CD8-positive, alpha-beta memory T cell (primary cell): ENCODE measurements at regions not wholly inside any gene's neighbourhood (a gene's known extent, or its start where the extent isn't known, plus 50 kb on each side); places are given as distances from the start of the nearest gene placed in this dataset.

Experiments used
- CTCF ChIA-PET: fragments of 350-600 bp; sonication (Branson Sonifier 250); formaldehyde crosslinking; loops from one replicate; lab custom pipeline; 2021; ENCODE audit warnings: antibody characterized with exemption; lab: Charles Lee
- POLR2A ChIA-PET: fragments of 350-600 bp; sonication (Branson Sonifier 250); formaldehyde crosslinking; loops from one replicate; lab custom pipeline; 2021; ENCODE audit warnings: antibody characterized with exemption; lab: Charles Lee
- DNase-seq, 5 donors: peaks; one replicate each; pipeline versions ENCODE4 v3.0.0 to v3.0.0-alpha.2; 2020 to 2022; ENCODE audit warnings: mixed read lengths in 1 of 5
- H3K27ac ChIP-seq: one replicate; pipeline ENCODE4 v1.7.0; 2013; ENCODE audit warnings: low read depth, mild to moderate bottlenecking, low read length, moderate library complexity
- H3K27me3 ChIP-seq: 2 replicates; pipeline ENCODE4 v1.7.0; 2013; ENCODE audit warnings: low read length, mild to moderate bottlenecking; ENCODE audit not compliant: insufficient read depth, poor library complexity, severe bottlenecking
- H3K36me3 ChIP-seq: 2 replicates; pipeline ENCODE4 v1.7.0; 2013; ENCODE audit warnings: mild to moderate bottlenecking, low read length, moderate library complexity; ENCODE audit not compliant: insufficient read depth
- H3K4me1 ChIP-seq: 2 replicates; pipeline ENCODE4 v1.7.0; 2013; ENCODE audit warnings: mild to moderate bottlenecking, low read length, moderate library complexity; ENCODE audit not compliant: insufficient read depth
- H3K4me3 ChIP-seq: 2 replicates; pipeline ENCODE4 v1.7.0; 2013; ENCODE audit warnings: mild to moderate bottlenecking, low read length
- H3K9me3 ChIP-seq: 2 replicates; pipeline ENCODE4 v1.7.0; 2013; ENCODE audit warnings: mild to moderate bottlenecking, low read length
- H3K27ac Mint-ChIP-seq, 8 donors: one replicate each; pipeline ENCODE4 v1.8.0; 2020 to 2021; ENCODE audit warnings: mixed read lengths in 8 of 8, mild to moderate bottlenecking in 6 of 8, inconsistent platforms in 3 of 8, moderate library complexity in 3 of 8
- H3K27me3 Mint-ChIP-seq, 2 donors: one replicate each; pipeline ENCODE4 v1.8.0; 2020 to 2021; ENCODE audit warnings: mixed read lengths in 2 of 2, mild to moderate bottlenecking in 1 of 2, moderate library complexity in 1 of 2
- H3K36me3 Mint-ChIP-seq, 3 donors: one replicate each; pipeline ENCODE4 v1.8.0; 2020 to 2021; ENCODE audit warnings: mixed read lengths in 3 of 3, inconsistent platforms in 1 of 3, mild to moderate bottlenecking in 1 of 3
- H3K4me1 Mint-ChIP-seq, 3 donors: one replicate each; pipeline ENCODE4 v1.8.0; 2020 to 2021; ENCODE audit warnings: mixed read lengths in 3 of 3, inconsistent platforms in 1 of 3, mild to moderate bottlenecking in 1 of 3
- H3K4me3 Mint-ChIP-seq, 7 donors: one replicate each; pipeline ENCODE4 v1.8.0; 2020 to 2021; ENCODE audit warnings: mixed read lengths in 7 of 7, mild to moderate bottlenecking in 6 of 7, moderate library complexity in 4 of 7, inconsistent platforms in 2 of 7
- H3K9me3 Mint-ChIP-seq, 5 donors: one replicate each; pipeline ENCODE4 v1.8.0; 2020 to 2022; ENCODE audit warnings: mixed read lengths in 5 of 5, mild to moderate bottlenecking in 3 of 5, moderate library complexity in 2 of 5, inconsistent platforms in 1 of 5

DNA sequence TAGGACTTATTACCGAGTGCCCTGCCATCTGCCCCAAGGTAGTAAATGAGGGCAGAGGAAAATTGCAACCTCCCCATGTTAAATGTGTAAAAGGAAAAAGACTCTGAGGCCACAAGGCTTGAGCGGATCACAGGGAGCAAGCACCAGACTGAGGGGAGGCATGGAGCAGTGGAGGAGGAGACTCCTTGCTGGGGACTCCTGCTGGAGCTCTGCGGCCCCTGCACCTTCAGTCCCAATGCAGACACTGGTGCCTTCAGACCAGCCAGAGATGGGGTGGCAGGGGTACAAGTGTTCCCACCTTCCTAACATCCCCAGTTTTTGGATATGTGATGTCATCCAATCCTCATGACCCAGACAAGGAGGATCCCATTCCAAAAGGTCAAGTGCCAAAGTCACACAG lies 128.4 kb upstream of the NGF start:
- H3K27ac Mint-ChIP-seq = no peak overlapping the region
- H3K4me3 ChIP-seq = no peak overlapping the region
- no peaks in the 10 kb centered on the region for H3K9me3 Mint-ChIP-seq
- DNase-seq = no peak
- CTCF ChIA-PET = no interaction called here
- H3K36me3 Mint-ChIP-seq = no peaks in the 10 kb centered on the region
- H3K27me3 ChIP-seq = no peaks in the 10 kb centered on the region
- H3K27ac ChIP-seq = no peak overlapping the region
- POLR2A ChIA-PET = no interaction called here
- H3K4me1 Mint-ChIP-seq = peaks cover 0 to 13% (median 5%) of the 10 kb centered on the region in 3 donors
- H3K4me1 ChIP-seq = peaks cover 5% of the 10 kb centered on the region
- H3K36me3 ChIP-seq = no peaks in the 10 kb centered on the region
- no peaks in the 10 kb centered on the region for H3K9me3 ChIP-seq
- peaks cover 0 to 3% of the 10 kb centered on the region in 2 donors for H3K27me3 Mint-ChIP-seq
- no peak overlapping the region for H3K4me3 Mint-ChIP-seq

DNA sequence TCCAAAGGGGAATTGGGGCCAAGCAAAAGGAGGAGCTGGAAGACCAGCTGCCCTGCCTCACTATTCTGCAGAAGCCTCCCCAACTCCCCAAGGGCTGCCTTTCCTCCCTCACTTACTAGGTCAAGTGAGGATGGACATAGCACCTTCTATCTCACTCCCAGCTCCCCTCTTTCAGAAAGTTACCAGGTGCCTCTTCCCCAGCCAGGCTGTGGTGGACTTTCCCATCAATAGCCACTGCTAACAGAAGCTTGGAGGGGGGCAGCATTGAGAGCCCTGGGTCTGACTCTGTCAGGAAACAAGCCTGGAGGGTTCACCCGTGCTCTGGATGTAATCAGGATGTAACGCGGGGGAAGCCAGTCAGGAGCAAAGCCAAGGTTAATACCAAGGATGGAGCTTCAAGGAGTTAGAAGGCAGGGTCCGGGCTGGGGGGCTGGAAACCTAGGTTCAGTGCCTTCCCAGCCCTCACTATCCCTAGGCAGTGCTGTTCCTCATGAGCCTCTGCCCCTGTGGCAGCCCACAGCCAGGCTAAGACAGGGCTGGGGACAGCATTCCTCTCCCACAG lies 127.8 kb upstream of the NGF start:
- H3K9me3 ChIP-seq = no peaks in the 10 kb centered on the region
- POLR2A ChIA-PET = no interaction called here
- Mint-ChIP-seq H3K4me3 (no peak overlapping the region), H3K27me3 (peaks cover 0 to 3% of the 10 kb centered on the region in 2 donors), H3K36me3 (no peaks in the 10 kb centered on the region), H3K27ac (no peak overlapping the region), H3K4me1 (peaks cover 0 to 12% (median 5%) of the 10 kb centered on the region in 3 donors), H3K9me3 (no peaks in the 10 kb centered on the region)
- CTCF ChIA-PET = no interaction called here
- peaks cover 5% of the 10 kb centered on the region for H3K4me1 ChIP-seq
- H3K27ac ChIP-seq = no peak overlapping the region
- no peak for DNase-seq
- H3K36me3 ChIP-seq = no peaks in the 10 kb centered on the region
- no peak overlapping the region for H3K4me3 ChIP-seq
- no peaks in the 10 kb centered on the region for H3K27me3 ChIP-seq

DNA sequence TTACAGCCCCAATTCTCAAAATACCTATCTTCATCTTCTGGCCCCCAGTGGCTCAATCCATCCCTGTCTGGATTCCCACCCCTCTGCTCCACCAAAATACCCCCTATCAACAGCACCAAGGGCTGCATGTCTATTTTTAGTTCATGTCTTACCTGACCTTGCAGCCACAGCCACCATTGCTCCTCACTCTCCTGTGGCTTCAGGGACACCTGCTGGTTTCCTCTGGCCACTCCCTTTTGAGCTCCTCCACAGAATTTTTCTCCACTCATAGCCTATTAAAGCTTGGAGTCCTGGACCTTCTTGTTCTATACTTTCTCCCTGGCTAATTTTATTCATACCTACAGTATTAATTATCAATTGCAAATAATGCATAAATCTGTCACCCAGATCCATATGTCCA lies 125.3 kb upstream of the NGF start:
- ChIA-PET CTCF (no interaction called here), POLR2A (no interaction called here)
- no peak for DNase-seq
- Histone ChIP-seq H3K36me3 (no peaks in the 10 kb centered on the region), H3K9me3 (no peaks in the 10 kb centered on the region), H3K4me1 (peaks cover 5% of the 10 kb centered on the region), H3K27me3 (no peaks in the 10 kb centered on the region), H3K27ac (no peak overlapping the region), H3K4me3 (no peak overlapping the region)
- Mint-ChIP-seq H3K36me3 (no peaks in the 10 kb centered on the region), H3K27ac (no peak overlapping the region), H3K9me3 (no peaks in the 10 kb centered on the region), H3K27me3 (peaks cover 1 to 5% of the 10 kb centered on the region in 2 donors), H3K4me3 (no peak overlapping the region), H3K4me1 (no peaks in the 10 kb centered on the region)

DNA sequence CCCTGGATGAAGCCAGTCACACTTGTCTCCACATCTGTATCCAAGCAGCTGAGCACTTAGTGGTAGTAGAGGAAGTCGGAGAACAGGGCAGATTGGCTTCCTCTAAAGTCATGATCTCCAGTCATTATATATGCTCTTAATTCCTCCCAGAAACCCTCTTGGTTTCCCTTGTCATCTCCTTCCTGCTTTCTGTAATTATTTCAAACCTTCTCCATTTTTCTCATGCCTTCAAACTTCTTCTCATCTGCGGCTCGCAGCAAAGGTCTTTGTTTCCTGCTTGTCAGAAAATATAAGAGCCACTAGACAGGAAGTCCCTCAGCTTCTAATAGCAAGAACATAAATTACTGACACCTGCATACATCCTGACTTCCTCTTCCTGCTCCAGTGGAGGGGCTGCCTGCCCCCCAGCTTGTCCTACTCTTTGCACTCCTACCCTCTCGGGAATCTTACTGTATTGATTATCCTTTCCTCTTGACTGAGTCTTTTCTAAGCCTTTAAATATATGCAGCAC lies 124.6 kb upstream of the NGF start:
- Histone ChIP-seq H3K4me1 (peaks cover 5% of the 10 kb centered on the region), H3K36me3 (no peaks in the 10 kb centered on the region), H3K27me3 (no peaks in the 10 kb centered on the region), H3K9me3 (no peaks in the 10 kb centered on the region), H3K27ac (no peak overlapping the region), H3K4me3 (no peak overlapping the region)
- no peaks in the 10 kb centered on the region for H3K36me3 Mint-ChIP-seq
- H3K27ac Mint-ChIP-seq = no peak overlapping the region
- H3K4me1 Mint-ChIP-seq = no peaks in the 10 kb centered on the region
- no peak for DNase-seq
- peaks cover 1 to 6% of the 10 kb centered on the region in 2 donors for H3K27me3 Mint-ChIP-seq
- POLR2A ChIA-PET = no interaction called here
- CTCF ChIA-PET = no interaction called here
- H3K9me3 Mint-ChIP-seq = no peaks in the 10 kb centered on the region
- no peak overlapping the region for H3K4me3 Mint-ChIP-seq

DNA sequence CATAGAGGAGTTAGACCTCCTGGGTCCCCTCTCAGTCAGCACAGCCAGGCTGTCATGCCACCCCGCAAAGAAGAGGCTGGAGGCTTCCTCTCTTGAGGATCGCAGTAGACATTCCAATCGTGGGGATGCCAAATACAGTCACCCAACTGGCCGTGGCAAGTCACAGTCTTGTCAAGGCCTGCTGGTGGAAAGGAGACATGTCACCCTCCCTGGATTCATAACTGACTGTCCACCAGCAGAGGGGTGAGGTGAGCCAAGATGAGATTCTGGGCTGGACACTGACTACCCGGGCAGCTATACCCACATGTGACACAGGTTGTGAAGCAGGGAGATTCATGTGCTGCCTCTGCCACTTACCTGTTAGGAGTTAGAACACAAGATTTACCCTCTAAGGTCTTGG lies 123.5 kb upstream of the NGF start:
- peaks cover 3 to 7% of the 10 kb centered on the region in 2 donors for H3K27me3 Mint-ChIP-seq
- peaks cover 5% of the 10 kb centered on the region for H3K4me1 ChIP-seq
- H3K4me1 Mint-ChIP-seq = no peaks in the 10 kb centered on the region
- no peaks in the 10 kb centered on the region for H3K27me3 ChIP-seq
- H3K36me3 Mint-ChIP-seq = no peaks in the 10 kb centered on the region
- no peak for DNase-seq
- POLR2A ChIA-PET = no interaction called here
- no peak overlapping the region for H3K4me3 Mint-ChIP-seq
- H3K9me3 ChIP-seq = no peaks in the 10 kb centered on the region
- H3K27ac Mint-ChIP-seq = no peak overlapping the region
- no peak overlapping the region for H3K27ac ChIP-seq
- CTCF ChIA-PET = no interaction called here
- H3K9me3 Mint-ChIP-seq = no peaks in the 10 kb centered on the region
- no peaks in the 10 kb centered on the region for H3K36me3 ChIP-seq
- H3K4me3 ChIP-seq = no peak overlapping the region

DNA sequence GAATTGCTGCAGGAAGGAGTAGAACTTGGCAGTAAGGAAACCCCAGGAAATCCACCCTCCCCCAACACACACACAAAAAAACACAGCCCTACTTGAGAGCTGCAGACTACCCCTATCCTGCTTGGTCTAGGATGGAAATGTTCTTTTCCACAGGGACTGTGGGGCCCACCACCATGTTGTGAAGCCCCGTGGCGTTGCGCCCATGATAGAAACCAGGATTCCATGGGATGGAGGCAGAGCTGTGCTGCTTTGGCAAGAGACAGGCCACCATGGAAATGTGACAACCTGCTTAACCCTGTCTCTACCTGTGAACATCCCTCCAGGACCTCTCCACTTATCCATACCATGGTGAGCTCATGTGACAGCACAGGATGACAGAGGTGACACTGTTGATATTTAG lies 121.1 kb upstream of the NGF start:
- Mint-ChIP-seq H3K27ac (peak overlapping the region in 1 of 8 donors; percentile 36), H3K4me1 (no peaks in the 10 kb centered on the region), H3K36me3 (no peaks in the 10 kb centered on the region), H3K4me3 (no peak overlapping the region), H3K27me3 (peaks cover 3 to 16% of the 10 kb centered on the region in 2 donors), H3K9me3 (no peaks in the 10 kb centered on the region)
- no peaks in the 10 kb centered on the region for H3K36me3 ChIP-seq
- no peak overlapping the region for H3K27ac ChIP-seq
- POLR2A ChIA-PET = no interaction called here
- CTCF ChIA-PET = no interaction called here
- no peak for DNase-seq
- H3K9me3 ChIP-seq = no peaks in the 10 kb centered on the region
- peaks cover 5% of the 10 kb centered on the region for H3K4me1 ChIP-seq
- H3K27me3 ChIP-seq = no peaks in the 10 kb centered on the region
- H3K4me3 ChIP-seq = no peak overlapping the region

DNA sequence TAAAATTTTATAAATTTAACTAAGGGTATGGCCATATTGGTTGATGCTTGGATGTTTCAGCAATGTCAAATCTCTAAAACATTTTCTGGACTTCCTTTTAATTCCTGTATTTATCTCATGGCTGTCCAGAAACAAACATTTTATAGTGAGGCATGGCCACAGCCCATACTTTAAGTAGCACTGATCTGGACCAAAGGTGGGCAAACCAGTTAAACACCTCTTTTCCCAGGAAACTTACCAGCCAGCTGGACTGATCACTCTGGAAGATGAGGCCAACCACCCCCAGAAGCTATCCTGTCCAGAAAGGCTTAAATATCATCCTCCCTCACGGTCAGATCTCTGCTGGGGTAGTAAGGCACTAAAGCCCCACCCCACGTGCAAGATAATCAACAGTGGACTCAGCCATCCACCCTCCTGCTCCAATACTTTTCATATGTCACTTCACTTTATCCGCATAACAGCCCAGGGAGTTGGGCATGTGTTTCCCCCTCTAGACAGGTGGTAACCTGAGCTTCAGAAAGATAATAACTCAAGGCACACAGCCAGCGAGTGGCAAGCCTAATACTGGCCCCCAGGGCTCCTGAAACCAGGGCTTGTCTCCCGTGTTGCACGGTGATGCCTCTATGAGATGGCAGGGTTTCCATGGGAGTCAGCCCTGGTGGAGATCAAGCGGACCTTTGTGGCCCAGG lies 120.5 kb upstream of the NGF start:
- H3K27me3 ChIP-seq = no peaks in the 10 kb centered on the region
- no peaks in the 10 kb centered on the region for H3K36me3 Mint-ChIP-seq
- CTCF ChIA-PET = no interaction called here
- H3K4me3 Mint-ChIP-seq = no peak overlapping the region
- no peak overlapping the region for H3K4me3 ChIP-seq
- no peaks in the 10 kb centered on the region for H3K36me3 ChIP-seq
- no peaks in the 10 kb centered on the region for H3K9me3 ChIP-seq
- POLR2A ChIA-PET = no interaction called here
- peaks cover 3 to 16% of the 10 kb centered on the region in 2 donors for H3K27me3 Mint-ChIP-seq
- no peak overlapping the region for H3K27ac ChIP-seq
- no peaks in the 10 kb centered on the region for H3K9me3 Mint-ChIP-seq
- no peak for DNase-seq
- peaks cover 5% of the 10 kb centered on the region for H3K4me1 ChIP-seq
- peak overlapping the region in 1 of 8 donors; percentile 36 for H3K27ac Mint-ChIP-seq
- no peaks in the 10 kb centered on the region for H3K4me1 Mint-ChIP-seq

DNA sequence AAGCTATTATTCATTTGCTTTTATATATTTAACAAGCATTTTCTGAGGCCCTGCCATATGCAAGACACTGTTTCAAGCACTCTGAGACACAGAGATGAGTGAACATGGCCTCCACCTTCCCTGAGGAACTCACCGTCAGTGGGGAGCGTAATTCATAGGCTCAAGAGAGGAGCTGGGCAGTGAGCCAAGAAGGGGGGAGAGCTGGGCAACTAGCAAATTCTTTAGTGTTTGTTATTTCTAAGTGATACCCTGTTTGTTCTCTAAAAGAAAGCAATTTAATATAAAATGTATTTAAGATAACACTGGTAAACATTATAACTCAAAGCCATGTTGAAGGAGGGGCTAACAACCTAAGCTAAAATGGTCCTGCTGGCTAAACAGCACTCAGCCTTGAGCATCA lies 119.2 kb upstream of the NGF start:
- ChIA-PET CTCF (no interaction called here), POLR2A (no interaction called here)
- H3K9me3 ChIP-seq = no peaks in the 10 kb centered on the region
- Mint-ChIP-seq H3K36me3 (no peaks in the 10 kb centered on the region), H3K4me1 (no peaks in the 10 kb centered on the region), H3K27ac (no peak overlapping the region), H3K4me3 (no peak overlapping the region), H3K9me3 (no peaks in the 10 kb centered on the region), H3K27me3 (peaks cover 3 to 16% of the 10 kb centered on the region in 2 donors)
- peaks cover 3% of the 10 kb centered on the region for H3K4me1 ChIP-seq
- H3K27me3 ChIP-seq = no peaks in the 10 kb centered on the region
- H3K36me3 ChIP-seq = no peaks in the 10 kb centered on the region
- no peak overlapping the region for H3K4me3 ChIP-seq
- no peak for DNase-seq
- no peak overlapping the region for H3K27ac ChIP-seq
